ENCODE measurements at regions not wholly inside any gene's neighbourhood (a gene's known extent, or its start where the extent isn't known, plus 50 kb on each side); places are given as distances from the start of the nearest gene placed in this dataset.

DNA sequence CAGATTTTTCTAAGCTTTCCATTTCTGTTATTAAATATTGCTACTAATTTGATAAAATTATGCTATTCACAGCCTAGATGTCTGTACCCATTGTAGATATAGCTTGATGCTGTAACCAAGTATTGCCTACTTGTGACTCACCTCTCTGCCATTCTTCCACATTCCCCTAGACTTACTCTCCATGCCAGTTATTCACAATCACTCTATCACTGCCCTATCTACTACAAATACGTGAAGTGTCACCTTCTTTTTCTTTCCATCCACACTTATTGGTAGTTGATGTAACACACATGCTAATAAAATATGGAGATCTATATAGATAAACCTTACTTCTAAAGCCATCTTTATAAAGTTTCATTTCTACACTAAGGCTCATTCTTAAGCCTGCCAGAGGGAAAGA is 179.4 kb upstream of the PACRGL start:
- peak; percentile 69 for DNase-seq (ENCODE audit: low spot score)

DNA sequence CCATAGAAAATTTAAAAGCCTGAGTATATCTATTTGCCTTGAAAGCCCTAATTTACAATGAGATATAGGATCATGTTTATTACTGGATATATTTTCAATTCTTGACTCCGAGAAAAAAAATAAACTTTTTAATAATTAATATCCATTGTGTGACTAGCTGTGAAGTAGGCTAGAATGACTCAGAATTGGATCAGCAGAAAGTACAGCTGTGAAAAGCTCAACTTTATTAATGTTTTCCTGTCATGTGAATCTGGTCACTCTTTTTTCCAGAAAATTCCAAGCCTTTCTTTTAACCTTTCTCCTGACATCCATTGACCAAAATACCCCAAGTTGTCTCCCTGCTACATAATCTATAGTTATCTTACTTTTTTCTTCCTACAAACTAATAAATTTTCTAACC is 171.8 kb upstream of the PACRGL start:
- peak; percentile 26 for DNase-seq (ENCODE audit: low spot score)

DNA sequence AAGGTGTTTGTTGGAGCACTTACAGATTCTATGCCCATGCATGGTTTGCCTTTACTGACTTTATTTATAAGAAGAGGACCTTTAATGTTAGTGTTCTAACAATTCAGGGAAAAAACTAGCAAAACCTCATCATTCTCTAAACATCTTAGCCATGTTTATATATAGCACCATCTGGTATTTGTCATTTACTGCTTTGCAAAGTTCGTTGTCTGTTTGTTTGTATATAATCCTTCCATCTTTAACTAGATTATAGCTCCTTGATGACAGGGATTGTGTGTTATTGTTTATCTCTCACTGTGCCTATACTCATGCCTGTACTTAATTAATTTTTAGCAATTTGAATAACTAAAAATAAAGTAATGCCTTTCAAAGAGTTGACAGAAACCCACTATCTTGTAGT is 170.6 kb upstream of the PACRGL start:
- no peak for DNase-seq (ENCODE audit: low spot score)

DNA sequence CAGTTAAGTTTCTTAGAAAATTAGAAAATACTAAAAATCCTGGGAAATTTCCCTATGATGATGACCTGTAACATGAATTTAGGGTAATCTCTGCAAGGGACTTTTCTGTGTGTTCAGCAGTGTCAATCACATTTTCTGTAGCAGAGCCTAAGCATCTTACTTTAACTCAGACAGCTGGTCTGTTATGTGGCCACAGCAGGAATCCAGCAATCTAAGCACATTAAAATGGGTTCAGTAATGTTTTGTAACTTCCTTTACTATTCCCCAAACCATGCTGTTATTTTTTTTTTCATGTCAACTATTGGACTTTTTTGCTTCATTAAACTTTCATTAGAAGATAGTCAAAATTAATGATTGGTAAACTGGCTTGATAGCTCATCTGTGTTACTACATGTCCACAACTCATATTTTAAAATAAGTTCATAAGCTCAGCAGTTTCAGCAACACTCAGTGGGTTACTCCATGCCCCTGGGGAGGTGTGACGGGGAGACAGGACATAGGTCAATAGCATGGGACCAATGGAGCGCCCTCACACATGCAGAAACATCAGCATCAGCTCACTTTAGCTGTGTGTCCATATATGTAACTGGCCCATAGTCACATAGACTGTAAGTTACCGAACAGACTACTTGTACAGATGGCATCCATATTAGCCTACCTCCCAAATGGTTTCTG is 168.0 kb upstream of the PACRGL start:
- DNase-seq (ENCODE audit: low spot score) = no peak

DNA sequence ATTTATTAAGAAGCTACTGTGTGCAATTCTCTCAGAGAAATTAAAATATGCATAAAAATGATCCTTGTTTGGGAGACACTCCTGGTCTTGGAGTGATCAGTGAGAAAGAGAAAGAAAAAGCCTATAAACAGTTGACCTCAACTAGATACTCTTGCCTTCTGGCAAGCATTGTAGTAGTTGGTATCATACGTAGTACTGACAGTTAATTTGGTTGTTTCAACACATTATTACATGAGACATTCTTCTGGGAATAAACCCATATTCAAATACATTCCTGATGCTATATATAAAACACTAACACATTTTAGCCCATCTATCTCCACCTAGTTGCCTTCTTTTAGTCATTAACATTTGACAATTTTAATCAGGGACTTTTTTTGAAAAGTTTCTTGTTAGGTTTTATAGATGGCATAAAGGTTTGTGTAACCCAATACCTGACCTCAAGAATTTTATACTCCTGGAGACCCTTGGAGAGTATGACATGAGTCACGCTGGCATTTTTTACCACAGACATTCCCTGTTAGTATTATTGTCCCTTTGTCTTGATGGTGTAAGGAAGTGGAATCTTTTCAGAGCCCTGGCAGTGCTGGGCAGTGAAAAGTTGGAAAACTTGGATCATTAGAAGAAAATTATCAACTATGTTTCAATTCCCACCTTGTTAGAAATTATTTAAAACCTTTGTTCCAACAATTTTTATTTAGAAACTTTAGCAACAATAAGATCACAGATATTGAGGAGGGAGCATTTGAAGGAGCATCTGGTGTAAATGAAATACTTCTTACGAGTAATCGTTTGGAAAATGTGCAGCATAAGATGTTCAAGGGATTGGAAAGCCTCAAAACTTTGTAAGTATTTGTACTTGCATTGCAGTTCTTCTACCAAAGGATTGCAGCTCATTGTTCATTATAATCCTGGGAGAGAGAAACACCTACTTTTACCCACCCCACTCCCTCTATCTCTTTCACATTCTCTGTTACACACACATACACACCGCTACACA is 167.1 kb upstream of the PACRGL start:
- DNase-seq (ENCODE audit: low spot score) = no peak

DNA sequence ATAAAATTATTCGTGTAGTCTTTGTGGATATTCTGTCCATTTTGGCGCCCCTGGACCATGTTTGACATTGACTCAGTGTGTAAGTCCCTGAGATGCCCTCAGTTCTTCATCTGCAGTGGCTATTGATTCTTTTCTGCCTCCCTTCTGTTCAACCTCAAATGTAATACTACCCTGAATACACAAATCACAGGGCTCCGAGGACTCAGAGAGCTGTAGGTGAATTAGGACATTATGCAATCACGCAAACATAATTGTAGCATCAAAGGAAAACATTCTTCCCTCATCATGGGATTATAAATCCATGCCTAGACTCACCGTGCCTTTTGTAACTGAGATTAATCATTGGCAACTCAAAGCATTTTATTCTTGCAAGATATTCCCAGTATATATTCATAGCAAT is 161.4 kb upstream of the PACRGL start:
- no peak for DNase-seq (ENCODE audit: low spot score)

DNA sequence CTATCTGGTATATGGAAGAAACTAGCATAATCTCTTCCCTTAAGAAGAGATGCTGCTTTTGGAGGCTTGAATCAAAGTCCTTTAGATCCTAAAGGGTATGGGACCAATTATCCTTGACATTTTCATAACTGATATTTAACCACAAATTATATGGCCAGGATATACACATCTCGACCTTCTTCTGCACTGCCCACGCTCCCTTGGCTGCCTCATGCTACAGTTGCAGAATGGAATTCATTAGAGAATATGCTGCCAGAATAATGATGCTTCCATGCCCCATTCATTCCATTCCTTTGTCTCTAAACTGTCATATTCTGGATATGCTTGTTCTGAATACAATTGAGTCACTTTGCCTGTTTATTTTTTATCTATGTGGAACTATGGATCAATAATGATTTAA is 157.1 kb upstream of the PACRGL start:
- no peak for DNase-seq (ENCODE audit: low spot score)

DNA sequence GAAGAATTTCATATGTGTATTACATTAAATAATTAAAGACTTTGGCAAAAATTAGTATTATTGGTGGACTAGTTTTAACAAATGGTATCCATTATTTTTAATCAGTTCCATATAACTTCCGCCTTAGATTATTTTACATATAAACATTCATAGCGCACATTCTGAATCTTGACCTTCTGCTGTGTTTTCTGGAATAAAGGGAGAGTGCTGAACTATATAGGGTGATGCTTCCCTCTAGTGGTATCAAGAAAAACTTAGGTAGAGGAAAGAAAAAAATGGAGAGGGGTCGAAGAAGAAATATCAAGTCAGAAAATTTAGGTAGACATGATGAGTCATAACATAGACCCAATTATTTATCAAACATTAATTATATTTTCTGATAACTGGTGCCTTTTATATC is 155.6 kb upstream of the PACRGL start:
- peak; percentile 56 for DNase-seq (ENCODE audit: low spot score)

DNA sequence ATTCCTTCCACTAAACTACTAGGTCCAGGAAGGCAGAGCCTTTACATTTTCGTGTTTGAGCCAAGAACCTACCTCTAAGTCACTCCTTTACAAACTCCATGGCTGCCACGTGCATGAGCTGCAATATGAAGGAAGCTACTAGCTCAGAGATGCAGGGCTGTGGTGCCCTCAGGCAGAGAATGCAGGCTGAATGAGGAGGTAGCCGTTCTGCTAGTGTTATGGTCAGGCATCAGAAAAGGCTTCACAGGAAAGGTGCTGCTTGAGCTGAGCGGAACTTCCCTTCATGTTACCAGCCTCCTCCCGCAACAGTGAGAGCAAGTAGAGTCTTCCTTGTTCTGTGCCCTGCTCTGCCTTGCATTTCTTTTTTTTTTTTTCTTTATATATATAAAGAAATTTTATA is 148.3 kb upstream of the PACRGL start:
- DNase-seq (ENCODE audit: low spot score) = no peak

DNA sequence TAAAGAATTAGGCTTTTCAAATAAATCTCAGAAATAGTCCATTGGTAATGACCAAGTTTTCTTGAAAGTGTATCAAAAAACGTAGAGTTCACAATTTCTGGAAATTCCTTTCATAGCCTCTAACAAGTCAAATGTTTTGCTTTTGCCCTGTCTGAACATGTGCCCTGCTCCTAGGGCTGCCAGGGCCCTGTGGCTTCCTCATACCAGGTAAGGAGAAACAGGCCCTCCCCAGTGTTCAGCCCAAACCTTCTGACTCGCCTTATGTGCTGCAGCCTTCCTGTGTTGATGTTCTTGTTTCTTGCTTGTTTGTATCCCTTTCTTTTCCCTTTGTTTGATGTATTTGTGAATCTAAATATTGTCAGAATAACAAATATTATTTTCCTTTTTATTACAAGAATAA is 146.1 kb upstream of the PACRGL start:
- no peak for DNase-seq (ENCODE audit: low spot score)

DNA sequence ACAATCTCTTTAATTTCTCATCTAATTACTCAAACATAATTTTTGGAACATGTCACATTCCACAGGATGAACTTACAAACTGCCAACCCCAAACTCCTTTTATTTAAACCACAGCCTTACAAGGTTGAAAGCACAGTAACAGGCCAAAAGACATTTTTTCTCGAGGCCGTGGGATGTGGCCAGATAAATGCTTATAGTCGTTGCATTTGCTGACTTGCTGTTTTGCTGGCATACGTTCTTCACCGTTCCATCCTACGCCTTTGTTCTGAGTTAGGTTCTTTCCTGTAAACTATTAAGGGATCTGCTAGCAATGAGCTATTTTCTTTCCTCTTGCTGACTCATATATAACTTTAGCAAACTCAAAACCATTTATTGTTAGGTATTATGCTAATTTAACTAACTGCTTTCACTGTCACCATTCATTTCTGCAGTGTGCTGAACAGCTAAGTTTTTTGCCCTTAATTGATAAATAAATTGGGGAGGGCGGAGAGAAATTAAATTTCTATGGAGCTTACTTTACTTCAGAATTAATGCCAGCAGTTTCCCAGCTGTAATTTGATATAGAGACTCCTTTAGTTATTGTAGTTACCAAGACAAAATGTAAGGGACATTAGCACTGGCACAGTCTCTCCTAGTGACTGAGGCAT is 135.1 kb upstream of the PACRGL start:
- DNase-seq (ENCODE audit: low spot score) = no peak

DNA sequence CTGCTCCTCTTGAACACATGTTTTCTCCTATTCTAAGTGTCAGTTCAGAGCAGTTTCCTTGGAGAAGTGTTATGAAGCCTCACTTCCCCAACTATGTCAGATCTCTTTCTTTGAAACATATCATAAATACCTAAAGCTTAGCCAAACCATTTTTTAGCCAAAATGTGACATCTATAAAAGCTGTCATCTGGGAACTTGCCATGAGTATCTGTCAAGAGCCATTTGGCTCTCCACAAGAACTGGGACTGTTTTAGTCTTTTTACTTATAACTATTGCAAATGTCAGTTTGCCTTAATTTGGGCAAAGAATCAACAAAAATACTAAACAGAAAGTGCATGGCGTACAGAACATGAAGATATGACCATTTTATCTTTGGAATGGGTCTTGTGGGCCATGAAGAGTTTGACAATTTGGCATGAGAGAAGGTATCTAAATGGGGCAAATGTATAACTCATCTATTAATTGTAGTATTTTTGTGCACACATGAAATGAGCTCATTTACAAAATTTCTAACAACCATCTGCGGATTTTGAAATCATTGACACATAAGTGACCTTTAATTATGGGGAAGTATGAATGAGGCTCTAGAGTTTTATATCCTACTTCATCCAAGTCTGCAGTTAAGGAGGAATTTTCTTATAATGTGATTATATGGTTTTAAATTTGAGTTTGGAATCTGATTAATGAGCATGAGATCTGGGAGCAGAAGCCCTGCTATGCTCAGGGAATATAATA is 129.1 kb upstream of the PACRGL start:
- no peak for DNase-seq (ENCODE audit: low spot score)

DNA sequence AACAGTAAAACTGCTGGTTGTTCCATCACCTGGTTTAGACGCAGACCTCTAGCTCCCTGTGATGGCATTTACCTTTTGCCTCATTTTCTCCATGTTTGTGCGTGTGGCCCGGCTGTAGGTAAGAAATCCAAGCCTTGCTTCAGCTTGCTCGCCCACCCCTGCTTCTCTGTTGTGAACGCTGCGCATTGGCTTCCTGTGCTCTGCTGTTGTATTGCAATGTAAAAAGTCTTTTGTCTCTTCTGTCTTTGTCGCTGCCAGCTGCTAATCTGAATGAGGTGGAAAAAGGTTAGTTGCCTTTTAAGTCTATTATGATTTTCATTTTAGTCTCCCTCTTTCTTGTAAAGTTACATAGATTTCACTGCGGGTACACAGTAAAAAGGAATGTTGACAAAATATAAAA is 127.3 kb upstream of the PACRGL start:
- DNase-seq (ENCODE audit: low spot score) = no peak

DNA sequence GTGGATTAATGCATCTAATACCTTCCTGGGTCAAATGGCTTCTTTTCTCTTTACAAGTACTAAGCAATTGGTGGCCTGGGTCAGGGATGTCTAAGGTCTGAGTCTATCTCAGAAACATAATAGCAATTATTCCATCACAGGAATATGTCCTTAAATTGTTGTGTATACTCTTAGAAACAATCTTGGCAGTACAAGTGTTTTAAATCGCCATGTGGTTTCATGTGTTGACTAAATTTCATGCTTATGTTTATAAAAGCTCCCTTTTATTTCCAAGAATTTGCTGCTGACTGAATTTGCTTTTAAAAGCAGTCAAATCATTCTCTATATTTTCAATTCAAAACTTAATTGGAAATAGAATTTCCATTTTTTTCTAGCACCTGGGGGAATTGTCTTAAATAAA is 125.3 kb upstream of the PACRGL start:
- DNase-seq (ENCODE audit: low spot score) = no peak

DNA sequence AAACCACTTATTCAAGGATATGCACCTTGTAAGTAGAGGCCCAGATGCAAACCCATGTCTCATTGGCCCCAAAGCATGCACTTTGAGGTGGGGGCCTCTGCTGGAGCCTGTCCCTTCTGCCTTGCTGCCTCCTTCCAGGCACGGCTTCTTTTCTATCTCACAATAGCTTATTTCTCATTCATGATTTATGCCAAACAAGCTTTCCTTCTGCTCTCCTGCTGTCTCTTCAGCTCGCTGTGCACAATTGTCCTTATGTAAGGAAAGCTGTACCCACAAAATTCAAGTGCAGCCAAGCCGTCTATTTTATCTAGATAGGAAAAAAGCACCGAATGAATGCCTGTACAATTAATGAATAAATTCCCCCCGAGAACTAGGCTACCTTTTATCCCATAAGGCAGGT is 124.8 kb upstream of the PACRGL start:
- no peak for DNase-seq (ENCODE audit: low spot score)

DNA sequence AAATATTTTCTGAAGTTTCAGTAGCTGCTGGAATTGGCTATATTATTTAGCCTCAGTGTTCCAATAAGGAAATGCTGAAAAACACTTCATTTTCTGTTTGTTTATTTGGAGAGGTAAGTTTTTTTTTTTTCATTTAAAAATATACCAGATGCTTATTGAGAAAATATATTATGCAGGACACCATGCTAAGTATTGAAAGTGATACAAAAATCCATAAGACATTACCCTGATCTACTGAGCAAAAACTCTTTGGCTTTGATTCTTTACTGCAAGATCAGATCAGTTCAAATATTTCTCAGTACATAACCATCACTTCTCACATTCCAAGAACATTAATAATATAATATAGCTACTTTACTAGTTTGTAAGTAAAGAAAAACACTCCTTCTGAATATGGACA is 123.4 kb upstream of the PACRGL start:
- DNase-seq (ENCODE audit: low spot score) = no peak

DNA sequence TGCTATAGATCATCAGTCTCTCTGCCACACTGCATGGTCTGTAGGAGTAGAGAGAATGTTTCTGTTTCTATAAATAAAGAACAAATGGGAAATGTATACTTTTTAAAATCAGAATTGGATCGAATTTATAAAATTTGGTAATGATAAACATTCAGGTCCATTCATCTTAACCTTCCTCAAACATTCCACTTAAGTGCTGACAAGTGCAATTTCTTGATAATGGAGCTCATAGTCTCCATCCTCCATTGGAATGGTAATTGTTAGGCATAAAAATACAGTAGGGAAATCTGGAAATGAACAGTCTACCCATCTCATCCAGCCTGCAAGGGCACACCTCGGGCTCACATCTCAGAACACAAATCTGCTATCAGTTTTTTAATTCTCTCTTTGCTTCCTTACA is 122.6 kb upstream of the PACRGL start:
- no peak for DNase-seq (ENCODE audit: low spot score)

DNA sequence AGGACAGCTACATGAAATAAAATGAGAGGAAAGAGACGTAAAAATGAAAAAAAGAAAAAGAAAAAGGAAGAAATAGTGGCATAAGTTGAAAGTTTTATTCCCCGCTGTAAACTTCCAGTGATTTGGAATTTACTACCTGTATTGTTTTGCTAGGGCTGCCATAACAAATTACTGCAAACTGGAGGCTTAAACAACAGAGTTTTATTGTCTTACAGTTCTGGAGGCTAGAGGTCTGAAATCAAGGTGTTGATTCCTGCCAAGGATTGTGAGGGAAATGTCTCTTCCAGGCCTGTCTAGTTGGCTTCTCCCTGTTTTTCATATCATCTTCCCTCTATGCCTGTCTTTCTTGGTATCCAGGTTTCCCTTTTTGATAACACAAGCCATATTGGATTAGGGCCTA is 119.4 kb upstream of the PACRGL start:
- DNase-seq (ENCODE audit: low spot score) = no peak

DNA sequence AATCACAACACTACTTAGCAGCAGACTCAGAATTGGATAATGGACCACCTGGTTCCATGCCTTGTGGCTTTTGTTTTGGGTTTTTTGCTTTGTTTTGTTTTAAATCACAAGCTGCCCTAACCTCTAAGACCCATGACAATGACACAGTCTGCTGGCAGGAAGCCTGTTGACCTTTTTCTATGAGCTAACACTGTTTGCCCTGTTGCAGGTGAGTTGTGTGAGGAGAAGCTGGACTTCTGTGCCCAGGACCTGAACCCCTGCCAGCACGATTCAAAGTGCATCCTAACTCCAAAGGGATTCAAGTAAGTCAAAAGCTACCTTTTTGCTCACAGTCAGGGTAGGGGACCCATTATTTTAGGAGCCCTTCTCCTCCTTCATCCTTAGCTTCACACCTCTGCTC is 110.8 kb upstream of the PACRGL start:
- no peak for DNase-seq (ENCODE audit: low spot score)

DNA sequence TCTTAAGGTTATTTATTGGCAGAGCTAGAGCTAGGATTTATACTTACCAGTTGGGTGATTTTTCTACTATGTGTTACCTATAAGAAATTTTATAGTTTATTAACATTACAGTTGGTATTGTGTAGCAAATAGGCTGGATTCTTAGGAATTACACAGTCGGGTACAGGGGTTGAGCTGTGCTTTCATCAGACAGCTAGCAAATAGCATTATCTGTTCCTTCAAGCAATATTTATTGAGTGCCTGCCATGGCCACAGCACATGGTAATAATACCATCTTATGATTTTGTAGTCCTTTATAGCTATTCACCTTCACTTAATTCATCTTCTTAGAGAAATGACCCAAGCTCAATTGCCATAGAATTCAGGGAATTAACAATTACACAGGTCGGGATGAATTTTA is 109.4 kb upstream of the PACRGL start:
- no peak for DNase-seq (ENCODE audit: low spot score)

DNA sequence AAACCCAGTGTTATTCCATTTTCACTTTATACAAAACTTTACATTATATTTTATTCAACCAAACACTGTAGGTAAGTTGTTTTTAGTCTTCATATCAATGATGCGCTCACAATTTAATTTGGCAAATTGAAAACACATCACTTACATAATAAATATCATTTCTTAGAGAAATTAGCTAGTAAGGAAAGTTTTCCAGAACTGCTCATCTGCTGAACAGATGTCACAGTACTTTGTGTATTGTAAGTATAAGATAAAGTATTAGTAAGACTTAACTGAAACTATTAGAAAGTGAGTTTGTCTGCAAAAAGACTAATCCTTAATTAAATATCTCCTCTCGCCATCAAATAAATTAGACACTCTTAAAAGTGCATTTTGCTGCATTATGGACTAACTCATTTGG is 108.7 kb upstream of the PACRGL start:
- DNase-seq (ENCODE audit: low spot score) = no peak

DNA sequence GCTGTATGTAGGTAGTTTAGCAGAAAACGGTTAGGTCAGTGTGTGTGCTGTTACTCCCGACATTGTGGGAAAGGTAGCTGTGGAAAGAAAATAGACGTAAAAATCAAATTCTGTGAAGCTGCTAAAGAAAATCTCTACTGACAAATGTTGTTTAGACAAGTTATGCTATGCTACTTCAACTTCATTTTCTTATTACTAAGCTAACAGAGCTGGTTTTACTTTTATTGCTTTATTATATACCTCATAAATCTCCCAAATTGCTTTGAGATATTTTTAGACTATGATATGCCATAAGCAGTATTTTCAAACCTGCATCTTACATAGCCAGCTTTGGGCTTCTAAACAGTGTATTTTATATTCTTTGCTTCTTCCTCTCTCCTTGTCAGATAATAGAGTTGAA is 108.2 kb upstream of the PACRGL start:
- no peak for DNase-seq (ENCODE audit: low spot score)
